ENCODE measurements at regions not wholly inside any gene's neighbourhood (a gene's known extent, or its start where the extent isn't known, plus 50 kb on each side); places are given as distances from the start of the nearest gene placed in this dataset.

- TF ChIP-seq CTCF (IDR thresholded peaks at IDR 0.05) (no peak), POLR2A (IDR thresholded peaks at IDR 0.05) (no peak)
Observed at GRCh38 chr6:9627916-9628315, 787.0 kb downstream of the TFAP2A start.
